HEK293 (cell line): ENCODE measurements at regions not wholly inside any gene's neighbourhood (a gene's known extent, or its start where the extent isn't known, plus 50 kb on each side); places are given as distances from the start of the nearest gene placed in this dataset.
"Not testable (repeated sequence)": the region's sequence is repeated elsewhere in the genome, so short reads cannot be mapped to it uniquely, and the experiment has no call there.

Source experiments
- CTCF ChIA-PET: fragments of 350-600 bp; formaldehyde crosslinking; extraction: SDS; loops from one replicate; lab custom pipeline; 2021; ENCODE audit warnings: antibody characterized with exemption; lab: Yijun Ruan, JAX
- POLR2A ChIA-PET: fragments of 300-600 bp; formaldehyde crosslinking; extraction: SDS; loops from one replicate; lab custom pipeline; 2020; ENCODE audit warnings: antibody characterized with exemption, inconsistent platforms; lab: Yijun Ruan, JAX
- H3K27ac ChIP-seq: fragments of 200-500 bp; sonication (Bioruptor generic); 2 replicates; pipeline ENCODE4 v1.5.1; 2014; ENCODE audit warnings: low read depth, low read length, control low read depth, inconsistent platforms; ENCODE audit errors: extremely low read depth
- H3K36me3 ChIP-seq, 2 experiments: fragments of 200-500 bp in 1 of 2; sonication (Bioruptor generic) in 1 of 2; 1 replicate in 1 of 2; 2 replicates in 1 of 2; pipeline ENCODE4 v1.5.1; 2014 to 2017; ENCODE audit warnings: inconsistent platforms in 2 of 2, low read length in 2 of 2; ENCODE audit not compliant: control insufficient read depth in 2 of 2, insufficient read depth in 1 of 2
- H3K4me1 ChIP-seq: fragments of 200-500 bp; sonication (Bioruptor generic); 2 replicates; pipeline ENCODE4 v1.5.1; 2014; ENCODE audit warnings: mild to moderate bottlenecking, low read length, inconsistent platforms; ENCODE audit not compliant: control insufficient read depth, insufficient read depth
- H3K4me3 ChIP-seq: 2 replicates; pipeline ENCODE4 v1.5.1; 2011; ENCODE audit warnings: low read depth, mild to moderate bottlenecking, control low read depth, low read length, moderate library complexity
- H3K9me3 ChIP-seq: fragments of 200-500 bp; sonication (Bioruptor generic); 2 replicates; pipeline ENCODE4 v1.5.1; 2014; ENCODE audit warnings: low read depth, low read length, inconsistent platforms; ENCODE audit not compliant: control insufficient read depth, insufficient read depth
- BCL11A ChIP-seq: fragments of 450-650 bp; formaldehyde crosslinking; IDR thresholded peaks from 2 replicates; pipeline ENCODE4 v1.5.1; 2016; ENCODE audit warnings: low read depth, missing biosample characterization, missing genetic modification characterization
- CTCF ChIP-seq: fragments of 450-650 bp; formaldehyde crosslinking; IDR thresholded peaks from 2 replicates; pipeline ENCODE4 v1.5.1; 2016; ENCODE audit warnings: missing biosample characterization, missing genetic modification characterization
- ELK4 ChIP-seq: IDR thresholded peaks from 2 replicates; pipeline ENCODE4 v1.6.1; 2011; ENCODE audit warnings: mild to moderate bottlenecking, low read depth, low read length, borderline replicate concordance
- GLIS1 ChIP-seq: fragments of 450-650 bp; formaldehyde crosslinking; IDR thresholded peaks from 2 replicates; pipeline ENCODE4 v1.5.1; 2016; ENCODE audit warnings: missing biosample characterization, missing genetic modification characterization
- HOXC10 ChIP-seq: sonication (generic); formaldehyde crosslinking; IDR thresholded peaks from 2 replicates; pipeline ENCODE4 v1.8.1; 2023; ENCODE audit warnings: mild to moderate bottlenecking, missing genetic modification reagents
- TCF7L2 ChIP-seq: IDR thresholded peaks from 2 replicates; pipeline ENCODE4 v1.6.1; 2011; ENCODE audit warnings: low read depth, mild to moderate bottlenecking, inconsistent platforms, low read length, moderate library complexity, borderline replicate concordance
- ZBTB11 ChIP-seq: fragments of 450-650 bp; formaldehyde crosslinking; conservative IDR thresholded peaks from 2 replicates; pipeline ENCODE4 v1.5.1; 2016; ENCODE audit warnings: low read depth, missing biosample characterization, missing genetic modification characterization
- ZBTB17 ChIP-seq: fragments of 450-650 bp; formaldehyde crosslinking; IDR thresholded peaks from 2 replicates; pipeline ENCODE4 v1.5.1; 2016; ENCODE audit warnings: missing biosample characterization, missing genetic modification characterization
- ZNF16 ChIP-seq: fragments of 450-650 bp; formaldehyde crosslinking; IDR thresholded peaks from 2 replicates; pipeline ENCODE4 v1.5.1; 2016; ENCODE audit warnings: low read depth, missing biosample characterization, missing genetic modification characterization
- ZNF19 ChIP-seq: fragments of 450-650 bp; formaldehyde crosslinking; IDR thresholded peaks from 2 replicates; pipeline ENCODE4; 2016; ENCODE audit warnings: missing biosample characterization, missing genetic modification characterization, low read depth
- ZNF2 ChIP-seq: fragments of 450-650 bp; formaldehyde crosslinking; IDR thresholded peaks from 2 replicates; pipeline ENCODE4 v1.5.1; 2016; ENCODE audit warnings: missing biosample characterization, missing genetic modification characterization
- ZNF221 ChIP-seq: fragments of 450-650 bp; formaldehyde crosslinking; IDR thresholded peaks from 2 replicates; pipeline ENCODE4 v1.5.1; 2017; ENCODE audit warnings: missing biosample characterization, missing genetic modification characterization, borderline replicate concordance
- ZNF324 ChIP-seq: fragments of 450-650 bp; formaldehyde crosslinking; IDR thresholded peaks from 2 replicates; pipeline ENCODE4 v1.5.1; 2016; ENCODE audit warnings: missing biosample characterization, missing genetic modification characterization
- ZNF37A ChIP-seq: fragments of 450-650 bp; IDR thresholded peaks from 2 replicates; pipeline ENCODE4 v1.5.1; 2018; ENCODE audit warnings: missing biosample characterization, missing genetic modification characterization
- ZNF544 ChIP-seq: fragments of 450-650 bp; formaldehyde crosslinking; IDR thresholded peaks from 2 replicates; pipeline ENCODE4 v1.5.0; 2017; ENCODE audit warnings: missing biosample characterization, missing genetic modification characterization
- ZNF558 ChIP-seq: fragments of 450-650 bp; formaldehyde crosslinking; IDR thresholded peaks from 2 replicates; pipeline ENCODE4 v1.5.1; 2016; ENCODE audit warnings: missing biosample characterization, missing genetic modification characterization
- ZNF654 ChIP-seq: fragments of 450-650 bp; formaldehyde crosslinking; IDR thresholded peaks from 2 replicates; pipeline ENCODE4 v1.5.1; 2016; ENCODE audit warnings: low read depth, missing biosample characterization, missing genetic modification characterization
- ZNF747 ChIP-seq: fragments of 450-650 bp; formaldehyde crosslinking; IDR thresholded peaks from 2 replicates; pipeline ENCODE4 v1.5.1; 2016; ENCODE audit warnings: missing biosample characterization, missing genetic modification characterization
- ZNF830 ChIP-seq: fragments of 450-650 bp; IDR thresholded peaks from 2 replicates; pipeline ENCODE4 v1.5.0; 2018; ENCODE audit warnings: missing biosample characterization, missing genetic modification characterization, low read depth, mild to moderate bottlenecking, moderate library complexity
- ZSCAN18 ChIP-seq: fragments of 450-650 bp; formaldehyde crosslinking; IDR thresholded peaks from 2 replicates; pipeline ENCODE4 v1.5.1; 2016; ENCODE audit warnings: missing biosample characterization, missing genetic modification characterization
- ZSCAN5A ChIP-seq: fragments of 450-650 bp; formaldehyde crosslinking; IDR thresholded peaks from 2 replicates; pipeline ENCODE4 v1.5.1; 2016; ENCODE audit warnings: missing biosample characterization, missing genetic modification characterization

GRCh38 chr14:21768875-21769257, 95.2 kb upstream of the OR4E1 start:
- H3K27ac ChIP-seq = no peak overlapping the region
- ChIA-PET CTCF (interaction anchor here (0.6 to 1.6 kb wide), 8 partner anchors 18 to 643 kb away, joined by 3 to 5 read pairs (median 4); no protein-coding TSS in a partner anchor), POLR2A (no interaction called here)
- no peaks in the 10 kb centered on the region for H3K9me3 ChIP-seq
- H3K4me3 ChIP-seq = no peak overlapping the region
- no peaks in the 10 kb centered on the region for H3K4me1 ChIP-seq
- no peaks in the 10 kb centered on the region for H3K36me3 ChIP-seq
- TF ChIP-seq ZNF221 (tag by site-specific recombination) (no peak), ZNF747 (no peak), ELK4 (no peak), ZNF324 (no peak), ZSCAN18 (tag by site-specific recombination) (no peak), TCF7L2 (no peak)

- Histone ChIP-seq H3K9me3 (no peaks in the 10 kb centered on the region), H3K4me1 (no peaks in the 10 kb centered on the region), H3K27ac (no peak overlapping the region), H3K36me3 (no peaks in the 10 kb centered on the region), H3K4me3 (no peak overlapping the region)
- CTCF ChIA-PET = interaction anchor here (0.6 to 2.0 kb wide), 27 partner anchors 8 to 643 kb away, joined by 3 to 9 read pairs (median 4); no protein-coding TSS in a partner anchor
- POLR2A ChIA-PET = no interaction called here
- TF ChIP-seq CTCF (tag by site-specific recombination) (peak; percentile 21; the same call in 1 of the 2 replicates), ZNF16 (no peak), ZBTB17 (peak; percentile 16; the same call in 1 of the 2 replicates), GLIS1 (tag by site-specific recombination) (0 out of 2 replicates have a peak, but pooled peaks have one; percentile 18), ZBTB11 (tag by site-specific recombination) (no peak), BCL11A (tag by site-specific recombination) (no peak), ZNF37A (tag by site-specific recombination) (no peak), ZNF830 (tag by site-specific recombination) (no peak), ZNF558 (tag by site-specific recombination) (no peak), HOXC10 (CRISPR knock-in tag) (no peak), ZNF654 (tag by site-specific recombination) (peak; percentile 28), ZNF544 (tag by site-specific recombination) (no peak), ZNF2 (tag by site-specific recombination) (no peak), ZNF19 (no peak), ZSCAN5A (tag by site-specific recombination) (no peak)
- TF ChIP-seq, all 188 proteins: peak for 4
Observed at GRCh38 chr14:21768116-21768874, 94.7 kb upstream of the OR4E1 start.

- H3K4me1 ChIP-seq, H3K4me3 ChIP-seq, H3K9me3 ChIP-seq, POLR2A ChIA-PET, H3K27ac ChIP-seq, CTCF ChIA-PET, H3K36me3 ChIP-seq: not testable (repeated sequence)
Observed at GRCh38 chr14:21760360-21760759, 86.7 kb upstream of the OR4E1 start.
